VCaP (cell line): ENCODE measurements at regions not wholly inside any gene's neighbourhood (a gene's known extent, or its start where the extent isn't known, plus 50 kb on each side); places are given as distances from the start of the nearest gene placed in this dataset.
"Not testable (repeated sequence)": the region's sequence is repeated elsewhere in the genome, so short reads cannot be mapped to it uniquely, and the experiment has no call there.

Experiments
- H3K27ac ChIP-seq: fragments of 450-650 bp; 2 replicates; pipeline ENCODE4 v1.5.1; 2017
- TF ChIP-seq, protein P1 (sequence below): fragments of 450-650 bp; conservative IDR thresholded peaks from 2 replicates; pipeline ENCODE4 v1.5.1; 2017; ENCODE audit warnings: mild to moderate bottlenecking, moderate library complexity

DNA sequence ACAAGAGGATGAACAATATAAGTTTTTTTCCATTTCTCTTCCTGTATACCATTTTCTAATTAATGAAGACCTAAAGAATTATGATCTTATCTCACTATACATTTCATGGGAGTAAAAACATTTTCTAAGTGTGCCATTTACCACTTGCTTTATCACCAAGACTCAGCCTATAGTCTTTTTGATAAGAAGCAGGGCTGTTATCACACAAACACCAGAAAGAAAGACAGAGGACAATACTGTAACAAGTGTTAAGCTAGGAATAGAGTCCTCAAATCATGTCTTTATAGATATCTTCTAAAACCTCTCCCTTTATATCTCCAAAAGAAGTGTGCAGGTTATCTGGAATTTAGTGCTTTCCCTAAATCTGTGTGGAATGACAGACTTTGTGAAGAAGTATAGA is 119.7 kb downstream of the FAM174A start:
- no peak overlapping the region for H3K27ac ChIP-seq
- TF ChIP-seq, protein P1, sequence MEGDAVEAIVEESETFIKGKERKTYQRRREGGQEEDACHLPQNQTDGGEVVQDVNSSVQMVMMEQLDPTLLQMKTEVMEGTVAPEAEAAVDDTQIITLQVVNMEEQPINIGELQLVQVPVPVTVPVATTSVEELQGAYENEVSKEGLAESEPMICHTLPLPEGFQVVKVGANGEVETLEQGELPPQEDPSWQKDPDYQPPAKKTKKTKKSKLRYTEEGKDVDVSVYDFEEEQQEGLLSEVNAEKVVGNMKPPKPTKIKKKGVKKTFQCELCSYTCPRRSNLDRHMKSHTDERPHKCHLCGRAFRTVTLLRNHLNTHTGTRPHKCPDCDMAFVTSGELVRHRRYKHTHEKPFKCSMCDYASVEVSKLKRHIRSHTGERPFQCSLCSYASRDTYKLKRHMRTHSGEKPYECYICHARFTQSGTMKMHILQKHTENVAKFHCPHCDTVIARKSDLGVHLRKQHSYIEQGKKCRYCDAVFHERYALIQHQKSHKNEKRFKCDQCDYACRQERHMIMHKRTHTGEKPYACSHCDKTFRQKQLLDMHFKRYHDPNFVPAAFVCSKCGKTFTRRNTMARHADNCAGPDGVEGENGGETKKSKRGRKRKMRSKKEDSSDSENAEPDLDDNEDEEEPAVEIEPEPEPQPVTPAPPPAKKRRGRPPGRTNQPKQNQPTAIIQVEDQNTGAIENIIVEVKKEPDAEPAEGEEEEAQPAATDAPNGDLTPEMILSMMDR = no peak

DNA sequence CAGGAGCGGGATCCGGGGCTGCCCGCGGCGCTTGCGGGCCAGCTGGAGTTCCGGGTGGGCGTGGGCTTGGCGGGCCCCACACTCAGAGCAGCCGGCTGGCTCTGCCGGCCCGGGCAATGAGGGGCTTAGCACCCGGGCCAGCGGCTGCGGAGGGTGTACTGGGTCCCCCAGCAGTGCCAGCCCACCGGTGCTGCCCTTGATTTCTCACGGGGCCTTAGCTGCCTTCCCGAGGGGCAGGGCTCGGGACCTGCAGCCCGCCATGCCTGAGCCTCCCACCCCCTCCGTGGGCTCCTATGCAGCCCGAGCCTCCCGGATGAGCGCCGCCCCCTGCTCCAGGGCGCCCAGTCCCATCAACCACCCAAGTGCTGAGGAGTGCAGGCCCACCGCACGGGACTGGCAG is 121.6 kb downstream of the FAM174A start:
- not testable (repeated sequence) for H3K27ac ChIP-seq

DNA sequence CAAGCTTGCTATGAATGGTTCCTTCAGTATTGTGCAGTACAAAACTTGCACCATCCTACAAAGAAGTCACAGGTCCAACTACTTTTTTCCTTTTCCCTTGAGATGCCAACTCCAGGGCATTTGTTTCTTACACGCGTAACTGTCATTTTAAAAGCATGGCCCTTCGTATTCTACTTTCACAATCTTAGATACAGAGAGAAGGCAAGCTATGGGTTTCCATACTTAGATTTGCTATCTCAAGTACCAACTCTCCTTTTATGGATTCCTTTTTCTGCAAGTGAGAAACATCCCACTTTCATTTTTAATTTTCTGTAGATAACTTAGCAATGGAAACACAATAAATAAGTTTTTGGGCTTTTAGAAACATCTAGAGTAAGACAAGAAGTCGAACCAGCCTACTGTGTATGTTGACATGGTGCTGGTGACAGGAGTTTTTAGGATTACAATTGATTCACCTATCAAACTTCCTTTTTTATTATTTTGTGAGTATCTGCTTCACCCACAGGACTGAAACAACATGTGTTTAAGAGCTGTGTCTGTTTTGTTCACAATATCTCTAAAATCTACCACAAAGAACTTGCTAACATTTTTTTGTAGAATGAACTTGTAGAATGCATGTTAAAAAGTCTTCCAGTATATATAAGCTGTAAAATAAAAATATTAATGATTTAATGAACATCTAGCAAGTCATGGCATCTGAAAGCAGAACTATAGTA is 124.1 kb downstream of the FAM174A start:
- TF ChIP-seq, protein P1 = no peak

DNA sequence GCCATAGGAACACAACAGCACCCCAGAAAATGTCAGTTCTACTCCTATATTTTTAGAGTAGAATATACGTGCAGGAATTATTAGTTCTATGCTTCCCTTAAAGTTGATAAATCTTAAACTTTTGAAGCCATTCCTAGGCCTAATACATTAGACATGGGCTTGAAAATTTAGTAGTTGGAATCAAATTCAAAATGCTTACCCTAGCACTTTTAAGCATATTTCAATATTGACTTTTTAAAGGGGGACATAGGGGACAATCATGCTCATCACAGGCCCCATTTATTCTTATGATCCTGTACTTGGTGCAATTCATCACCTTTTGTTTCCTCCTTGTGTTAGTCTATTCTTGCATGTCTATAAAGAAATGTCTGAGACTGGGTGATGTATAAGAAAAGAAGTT is 129.0 kb downstream of the FAM174A start:
- H3K27ac ChIP-seq = no peak overlapping the region
- TF ChIP-seq, protein P1 = no peak

More for the DNA sequence above, 124.1 kb downstream of the FAM174A start:
- H3K27ac ChIP-seq = no peak overlapping the region

DNA sequence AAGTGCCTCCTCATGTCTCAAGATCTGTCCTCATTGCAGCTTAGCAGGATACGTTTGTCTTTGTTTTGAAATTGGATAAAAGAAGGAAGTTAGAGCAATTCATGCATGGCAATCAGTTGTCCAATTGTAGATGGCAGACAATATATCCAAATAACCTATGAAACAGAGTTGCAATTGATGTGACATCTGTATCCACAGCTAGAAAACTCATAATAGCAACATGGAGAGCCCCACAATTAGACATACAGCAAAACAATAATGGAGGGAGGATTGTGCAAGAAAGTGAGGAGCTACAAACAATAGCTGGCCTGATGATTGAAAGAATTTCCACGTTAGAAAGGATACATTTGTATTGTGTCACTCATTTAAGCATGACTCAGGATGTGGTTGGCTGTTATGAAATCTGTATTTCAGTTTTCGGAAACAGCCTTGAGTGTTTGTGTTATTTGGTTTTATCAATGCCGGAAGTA is 132.0 kb downstream of the FAM174A start:
- no peak overlapping the region for H3K27ac ChIP-seq
- TF ChIP-seq, protein P1 = no peak

DNA sequence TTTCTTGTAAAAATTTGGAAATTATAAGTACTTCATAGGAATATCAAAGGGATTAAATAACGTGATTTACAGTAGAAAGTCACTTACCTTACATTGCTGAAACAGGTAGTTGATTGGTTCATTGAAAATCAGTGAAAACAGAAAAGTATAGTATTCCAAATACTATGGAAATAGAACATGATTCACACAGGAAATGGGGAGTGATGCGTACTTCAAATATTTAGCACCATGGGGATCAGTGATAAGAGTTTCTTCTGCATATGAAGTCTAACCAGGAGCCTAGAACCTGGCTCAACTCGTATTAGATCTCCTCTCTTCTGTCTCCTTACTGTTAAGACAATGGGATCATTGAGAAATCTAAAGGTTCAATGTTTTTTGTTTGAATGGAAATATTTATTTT is 133.3 kb downstream of the FAM174A start:
- no peak overlapping the region for H3K27ac ChIP-seq
- TF ChIP-seq, protein P1 = no peak

DNA sequence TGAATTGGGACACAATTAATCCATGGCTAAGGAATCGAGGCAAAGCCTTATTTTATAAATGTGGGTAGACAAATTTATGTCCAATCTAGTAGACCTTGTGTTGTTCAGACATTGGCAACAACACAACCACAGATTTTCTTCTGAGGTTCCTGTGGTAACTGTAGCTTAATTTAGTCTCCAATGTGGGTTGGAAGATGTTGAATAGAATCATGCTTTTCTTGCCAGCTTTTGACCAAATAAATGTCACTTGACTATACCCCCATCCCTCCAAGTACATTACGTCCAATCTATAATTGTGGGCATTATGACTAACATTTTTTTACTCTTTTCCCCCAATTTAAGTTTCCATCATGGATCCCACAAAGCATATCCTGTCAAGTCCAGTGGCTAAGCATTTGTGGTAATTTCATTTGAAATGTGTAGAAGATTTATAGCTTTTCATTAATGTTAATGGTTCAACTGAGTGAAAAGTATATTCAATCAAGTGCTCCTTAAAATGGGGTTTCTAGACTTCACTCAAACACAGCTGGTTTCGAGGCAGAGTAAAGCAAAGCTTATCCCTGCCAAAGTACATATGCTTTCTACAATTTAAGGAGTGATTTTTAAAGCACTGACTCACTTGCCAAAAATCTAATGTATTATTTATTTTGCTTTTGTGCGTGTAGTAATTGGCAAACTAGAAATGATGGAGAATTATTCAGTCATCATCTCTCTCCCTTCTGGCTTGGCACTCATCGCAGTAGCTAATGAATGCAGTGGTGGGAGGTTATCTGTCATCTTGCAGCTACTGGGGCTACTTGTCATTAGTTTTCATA is 141.8 kb downstream of the FAM174A start:
- TF ChIP-seq, protein P1 = no peak
- H3K27ac ChIP-seq = no peak overlapping the region

DNA sequence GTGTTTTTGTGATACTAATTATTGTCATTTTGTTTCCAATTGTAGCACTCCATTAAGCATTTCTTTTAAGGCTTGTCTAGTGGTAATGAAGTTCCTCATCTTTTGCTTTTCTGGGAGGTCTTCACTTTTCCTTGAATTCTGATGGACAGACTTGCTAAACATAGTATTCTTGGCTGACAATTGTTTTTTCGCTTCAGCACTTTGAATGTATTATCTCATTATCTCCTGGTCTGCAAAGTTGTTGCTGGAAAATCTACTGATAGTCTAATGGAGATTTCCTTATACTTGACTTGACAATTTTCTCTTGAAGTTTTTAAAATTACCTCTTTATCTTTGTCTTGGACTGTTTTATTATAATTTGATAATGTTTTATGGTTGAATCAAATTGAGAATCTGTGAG is 147.5 kb downstream of the FAM174A start:
- TF ChIP-seq, protein P1 = no peak
- no peak overlapping the region for H3K27ac ChIP-seq
